ENCODE measurements at regions not wholly inside any gene's neighbourhood (a gene's known extent, or its start where the extent isn't known, plus 50 kb on each side); places are given as distances from the start of the nearest gene placed in this dataset.

- no peaks in the 10 kb centered on the region for H3K4me1 ChIP-seq
- H3K9me3 ChIP-seq: no peaks in the 10 kb centered on the region
- intact Hi-C loops (cut with DNase I): no loop called here
- WGBS, 2 donors: 53 to 58% methylated on average over 5 of the region's 5 CpGs
- no peak overlapping the region for H3K27ac ChIP-seq
- no peaks in the 10 kb centered on the region for H3K36me3 ChIP-seq
- TF ChIP-seq CTCF (IDR thresholded peaks at IDR 0.05) (no peak), EP300 (IDR thresholded peaks at IDR 0.05) (no peak), POLR2A (IDR thresholded peaks at IDR 0.05) (no peak), POLR2AphosphoS5 (IDR thresholded peaks at IDR 0.05) (no peak)
- no peaks in the 10 kb centered on the region for H3K27me3 ChIP-seq
- DNase-seq: no peak
- no peak overlapping the region for H3K4me3 ChIP-seq
These were observed 75.7 kb downstream of the C18orf54 start for GRCh38 chr18:54433368-54433767.

DNA sequence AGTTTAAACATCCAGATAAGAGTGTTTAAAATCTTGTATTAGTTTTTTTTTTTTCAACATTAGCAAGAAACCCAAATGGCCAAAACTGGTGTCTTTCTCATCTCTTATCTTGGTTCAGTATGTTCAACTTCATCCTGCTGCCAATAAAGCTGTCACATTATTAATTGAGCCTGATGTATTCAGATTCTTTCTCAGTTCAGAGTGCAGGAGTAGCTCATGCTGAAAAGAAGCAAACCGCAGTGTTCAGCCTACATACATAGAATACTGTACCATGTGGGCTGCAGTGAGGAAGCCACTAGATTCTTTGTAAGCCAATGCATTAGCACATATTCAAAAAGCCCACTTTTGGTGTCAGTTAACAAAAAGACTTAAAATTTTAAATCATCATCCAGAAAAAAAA is 76.2 kb downstream of the C18orf54 start:
- H3K36me3 ChIP-seq: no peaks in the 10 kb centered on the region
- intact Hi-C loops (cut with DNase I): no loop called here
- TF ChIP-seq CTCF (IDR thresholded peaks at IDR 0.05) (no peak), POLR2A (IDR thresholded peaks at IDR 0.05) (no peak), POLR2AphosphoS5 (IDR thresholded peaks at IDR 0.05) (no peak), EP300 (IDR thresholded peaks at IDR 0.05) (no peak)
- H3K9me3 ChIP-seq: no peaks in the 10 kb centered on the region
- no peak overlapping the region for H3K4me3 ChIP-seq
- no peak overlapping the region for H3K27ac ChIP-seq
- 78 to 86% methylated on average over 1 of the region's 1 CpG for WGBS, 2 donors
- no peaks in the 10 kb centered on the region for H3K4me1 ChIP-seq
- DNase-seq: no peak
- H3K27me3 ChIP-seq: no peaks in the 10 kb centered on the region

DNA sequence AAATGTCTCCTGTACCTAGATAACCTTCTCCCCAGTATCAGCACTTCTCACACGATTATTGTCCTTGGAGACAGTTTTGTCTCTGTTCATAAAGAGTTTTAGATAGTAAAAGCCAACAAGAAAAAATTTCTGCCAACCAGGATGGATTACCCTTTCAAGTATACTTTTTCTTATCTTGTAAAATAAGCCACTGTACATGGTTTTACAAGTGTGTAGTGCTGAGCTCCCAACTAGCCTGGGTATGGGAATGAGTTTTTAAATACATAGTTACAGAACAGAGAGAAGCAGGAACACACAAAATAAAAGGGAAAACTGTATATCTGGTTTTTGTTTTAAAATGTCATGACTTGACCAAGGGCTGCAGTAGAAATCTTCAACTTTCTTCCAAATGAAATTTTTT is 76.7 kb downstream of the C18orf54 start:
- no peak overlapping the region for H3K4me3 ChIP-seq
- TF ChIP-seq POLR2A (IDR thresholded peaks at IDR 0.05) (no peak), POLR2AphosphoS5 (IDR thresholded peaks at IDR 0.05) (no peak), EP300 (IDR thresholded peaks at IDR 0.05) (no peak), CTCF (IDR thresholded peaks at IDR 0.05) (no peak)
- DNase-seq: no peak
- H3K36me3 ChIP-seq: no peaks in the 10 kb centered on the region
- H3K27me3 ChIP-seq: no peaks in the 10 kb centered on the region
- H3K27ac ChIP-seq: no peak overlapping the region
- intact Hi-C loops (cut with DNase I): no loop called here
- H3K9me3 ChIP-seq: no peaks in the 10 kb centered on the region
- no peaks in the 10 kb centered on the region for H3K4me1 ChIP-seq
- 9 to 57% methylated on average over 1 of the region's 1 CpG for WGBS, 2 donors

DNA sequence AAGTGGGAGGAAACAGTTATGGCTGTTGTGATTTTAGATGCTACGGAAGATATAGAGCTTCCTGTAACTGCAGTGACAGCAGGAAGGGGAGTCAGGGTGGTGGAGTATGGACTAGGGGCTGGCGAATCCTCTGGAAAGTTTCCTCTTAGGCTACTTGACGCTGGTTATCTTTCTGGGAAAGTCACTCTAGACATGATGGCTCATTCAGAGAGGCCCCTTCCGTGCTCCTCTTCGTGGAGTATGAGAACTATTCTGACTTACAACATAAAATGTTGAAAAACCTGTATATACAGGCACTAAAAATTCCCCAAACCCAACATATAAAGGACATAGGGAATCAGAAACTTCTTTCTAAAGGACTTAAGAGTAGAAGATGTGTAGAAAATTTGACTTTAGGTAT is 78.8 kb downstream of the C18orf54 start:
- intact Hi-C loops (cut with DNase I): no loop called here
- TF ChIP-seq EP300 (IDR thresholded peaks at IDR 0.05): no peak
- no peak for TF ChIP-seq CTCF (IDR thresholded peaks at IDR 0.05)
- TF ChIP-seq POLR2AphosphoS5 (IDR thresholded peaks at IDR 0.05): no peak
- TF ChIP-seq POLR2A (IDR thresholded peaks at IDR 0.05): no peak
- WGBS, 2 donors: 81 to 90% methylated on average over 5 of the region's 5 CpGs
- H3K27me3 ChIP-seq: peaks cover 0 to 3% (median 0%) of the 10 kb centered on the region in 3 donors
- no peaks in the 10 kb centered on the region for H3K4me1 ChIP-seq
- H3K9me3 ChIP-seq: no peaks in the 10 kb centered on the region
- H3K4me3 ChIP-seq: no peak overlapping the region
- H3K36me3 ChIP-seq: no peaks in the 10 kb centered on the region
- DNase-seq: no peak
- H3K27ac ChIP-seq: no peak overlapping the region

DNA sequence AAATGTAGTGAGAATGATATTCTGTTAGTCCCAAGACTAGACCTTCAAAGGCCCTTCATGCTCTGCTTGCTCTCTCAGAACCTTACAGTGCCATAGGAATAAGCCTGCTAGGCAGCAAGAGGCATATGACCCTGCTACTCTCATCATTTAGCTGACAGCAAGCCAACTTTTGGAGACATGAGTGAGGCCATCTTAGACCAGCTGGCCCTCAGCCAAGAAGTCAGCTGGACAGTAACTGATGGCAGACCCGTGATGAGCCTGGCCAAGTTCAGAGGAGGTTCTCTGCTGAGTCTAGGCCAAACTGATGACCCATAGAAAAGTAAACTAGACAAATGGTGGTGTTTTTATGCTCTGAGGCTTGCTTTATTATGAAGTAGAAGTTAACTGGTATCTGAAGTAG is 82.6 kb downstream of the C18orf54 start:
- WGBS, 2 donors: 73 to 78% methylated on average over 1 of the region's 1 CpG
- intact Hi-C loops (cut with DNase I): loop anchor here (10.0 kb wide), 1 partner anchor 545 kb away; no protein-coding TSS in a partner anchor
- H3K36me3 ChIP-seq: no peaks in the 10 kb centered on the region
- H3K27ac ChIP-seq: no peak overlapping the region
- TF ChIP-seq EP300 (IDR thresholded peaks at IDR 0.05) (no peak), POLR2AphosphoS5 (IDR thresholded peaks at IDR 0.05) (no peak), CTCF (IDR thresholded peaks at IDR 0.05) (no peak), POLR2A (IDR thresholded peaks at IDR 0.05) (no peak)
- H3K9me3 ChIP-seq: no peaks in the 10 kb centered on the region
- H3K27me3 ChIP-seq: peaks cover 0 to 3% (median 0%) of the 10 kb centered on the region in 3 donors
- H3K4me1 ChIP-seq: no peaks in the 10 kb centered on the region
- DNase-seq: no peak
- no peak overlapping the region for H3K4me3 ChIP-seq
